ENCODE measurements at regions not wholly inside any gene's neighbourhood (a gene's known extent, or its start where the extent isn't known, plus 50 kb on each side); places are given as distances from the start of the nearest gene placed in this dataset.

DNA sequence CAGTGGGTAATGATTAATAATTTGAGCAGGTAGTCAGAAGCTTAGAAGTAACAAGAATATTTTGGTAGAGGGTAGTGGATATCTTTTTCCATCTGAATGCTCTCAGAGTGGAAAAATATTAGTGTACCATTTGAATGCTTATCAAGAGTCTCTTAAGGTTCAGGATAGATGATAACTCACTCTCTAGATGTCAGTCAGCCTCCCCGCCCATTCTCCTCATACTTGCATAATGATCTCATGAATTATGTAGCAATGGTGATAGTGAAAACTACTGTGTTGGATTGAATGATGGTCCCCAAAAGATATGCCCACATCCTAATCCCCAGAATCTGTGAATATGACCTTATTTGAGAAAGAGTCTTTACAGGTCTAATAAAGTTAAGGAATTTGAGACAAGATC lies 132.7 kb upstream of the KLF12 start:
- no peak for TF ChIP-seq POLR2A (IDR thresholded peaks at IDR 0.05)
- TF ChIP-seq POLR2AphosphoS5 (IDR thresholded peaks at IDR 0.05) = no peak
- TF ChIP-seq, protein P1, sequence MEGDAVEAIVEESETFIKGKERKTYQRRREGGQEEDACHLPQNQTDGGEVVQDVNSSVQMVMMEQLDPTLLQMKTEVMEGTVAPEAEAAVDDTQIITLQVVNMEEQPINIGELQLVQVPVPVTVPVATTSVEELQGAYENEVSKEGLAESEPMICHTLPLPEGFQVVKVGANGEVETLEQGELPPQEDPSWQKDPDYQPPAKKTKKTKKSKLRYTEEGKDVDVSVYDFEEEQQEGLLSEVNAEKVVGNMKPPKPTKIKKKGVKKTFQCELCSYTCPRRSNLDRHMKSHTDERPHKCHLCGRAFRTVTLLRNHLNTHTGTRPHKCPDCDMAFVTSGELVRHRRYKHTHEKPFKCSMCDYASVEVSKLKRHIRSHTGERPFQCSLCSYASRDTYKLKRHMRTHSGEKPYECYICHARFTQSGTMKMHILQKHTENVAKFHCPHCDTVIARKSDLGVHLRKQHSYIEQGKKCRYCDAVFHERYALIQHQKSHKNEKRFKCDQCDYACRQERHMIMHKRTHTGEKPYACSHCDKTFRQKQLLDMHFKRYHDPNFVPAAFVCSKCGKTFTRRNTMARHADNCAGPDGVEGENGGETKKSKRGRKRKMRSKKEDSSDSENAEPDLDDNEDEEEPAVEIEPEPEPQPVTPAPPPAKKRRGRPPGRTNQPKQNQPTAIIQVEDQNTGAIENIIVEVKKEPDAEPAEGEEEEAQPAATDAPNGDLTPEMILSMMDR (IDR thresholded peaks at IDR 0.05) = no peak
